GM06990 (cell line): ENCODE measurements at regions not wholly inside any gene's neighbourhood (a gene's known extent, or its start where the extent isn't known, plus 50 kb on each side); places are given as distances from the start of the nearest gene placed in this dataset.

ENCODE experiments used
- DNase-seq: peaks from one replicate; pipeline ENCODE4 v3.0.0-alpha.2; 2011; ENCODE audit not compliant: insufficient read length; ENCODE audit errors: extremely low read depth
- H3K27me3 ChIP-seq: replicated peaks from 2 replicates; pipeline ENCODE4 v1.6.0; 2011; ENCODE audit warnings: low read length; ENCODE audit not compliant: control insufficient read depth, insufficient read depth
- H3K36me3 ChIP-seq: 2 replicates; pipeline ENCODE4 v1.5.1; 2011; ENCODE audit warnings: low read length; ENCODE audit not compliant: control insufficient read depth, insufficient read depth
- H3K4me3 ChIP-seq: replicated peaks from 2 replicates; pipeline ENCODE4 v1.5.1; 2011; ENCODE audit warnings: low read depth, mild to moderate bottlenecking, control low read depth, low read length
- TF ChIP-seq, protein P1 (sequence below): IDR thresholded peaks from 2 replicates; pipeline ENCODE4 v1.5.1; 2011; ENCODE audit warnings: low read length, control low read depth, mild to moderate bottlenecking, inconsistent platforms; ENCODE audit not compliant: insufficient read depth, poor library complexity, severe bottlenecking

DNA sequence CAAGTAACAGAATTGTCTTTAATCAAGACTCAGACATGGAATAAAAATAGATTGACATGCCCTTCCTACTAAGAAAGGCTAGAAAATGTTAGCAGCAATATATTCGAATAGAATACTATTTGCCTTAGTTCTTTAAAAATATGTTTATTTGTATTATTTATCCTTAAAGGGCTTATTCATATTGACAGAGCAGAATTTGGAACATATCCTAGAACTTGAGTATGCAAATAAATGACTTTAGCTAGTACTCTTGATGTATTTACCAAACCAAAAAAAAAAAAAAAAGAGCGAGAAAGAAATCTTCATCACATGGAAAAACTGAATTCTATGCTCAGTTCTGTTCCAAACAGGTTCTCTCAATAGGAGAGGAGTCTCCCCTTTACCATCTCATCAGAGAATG, 68.9 kb upstream of the PPARGC1A start:
- Histone ChIP-seq H3K4me3 (no peak overlapping the region), H3K36me3 (no peaks in the 10 kb centered on the region), H3K27me3 (no peaks in the 10 kb centered on the region)
- no peak for DNase-seq
- TF ChIP-seq, protein P1, sequence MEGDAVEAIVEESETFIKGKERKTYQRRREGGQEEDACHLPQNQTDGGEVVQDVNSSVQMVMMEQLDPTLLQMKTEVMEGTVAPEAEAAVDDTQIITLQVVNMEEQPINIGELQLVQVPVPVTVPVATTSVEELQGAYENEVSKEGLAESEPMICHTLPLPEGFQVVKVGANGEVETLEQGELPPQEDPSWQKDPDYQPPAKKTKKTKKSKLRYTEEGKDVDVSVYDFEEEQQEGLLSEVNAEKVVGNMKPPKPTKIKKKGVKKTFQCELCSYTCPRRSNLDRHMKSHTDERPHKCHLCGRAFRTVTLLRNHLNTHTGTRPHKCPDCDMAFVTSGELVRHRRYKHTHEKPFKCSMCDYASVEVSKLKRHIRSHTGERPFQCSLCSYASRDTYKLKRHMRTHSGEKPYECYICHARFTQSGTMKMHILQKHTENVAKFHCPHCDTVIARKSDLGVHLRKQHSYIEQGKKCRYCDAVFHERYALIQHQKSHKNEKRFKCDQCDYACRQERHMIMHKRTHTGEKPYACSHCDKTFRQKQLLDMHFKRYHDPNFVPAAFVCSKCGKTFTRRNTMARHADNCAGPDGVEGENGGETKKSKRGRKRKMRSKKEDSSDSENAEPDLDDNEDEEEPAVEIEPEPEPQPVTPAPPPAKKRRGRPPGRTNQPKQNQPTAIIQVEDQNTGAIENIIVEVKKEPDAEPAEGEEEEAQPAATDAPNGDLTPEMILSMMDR: no peak

DNA sequence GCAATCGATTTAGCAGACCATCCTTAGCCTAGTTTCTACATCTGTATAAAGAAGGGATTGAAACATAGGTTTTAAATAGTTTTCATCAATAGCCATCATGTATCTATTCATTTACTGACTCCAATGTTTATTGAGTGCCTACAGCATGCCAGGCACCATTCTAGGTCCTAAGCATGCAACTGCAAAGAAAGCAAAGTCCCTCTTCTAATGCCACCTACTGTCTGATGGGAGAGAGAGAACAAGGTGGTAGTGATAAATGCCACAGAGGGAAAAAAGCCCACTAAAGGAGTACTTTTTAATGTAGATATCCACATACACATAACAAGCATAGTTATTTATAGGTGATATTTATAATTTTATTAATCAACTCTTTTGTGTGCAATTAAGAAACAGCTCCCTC, 67.6 kb upstream of the PPARGC1A start:
- H3K27me3 ChIP-seq: no peaks in the 10 kb centered on the region
- DNase-seq: no peak
- no peak overlapping the region for H3K4me3 ChIP-seq
- H3K36me3 ChIP-seq: no peaks in the 10 kb centered on the region
- TF ChIP-seq, protein P1: no peak

DNA sequence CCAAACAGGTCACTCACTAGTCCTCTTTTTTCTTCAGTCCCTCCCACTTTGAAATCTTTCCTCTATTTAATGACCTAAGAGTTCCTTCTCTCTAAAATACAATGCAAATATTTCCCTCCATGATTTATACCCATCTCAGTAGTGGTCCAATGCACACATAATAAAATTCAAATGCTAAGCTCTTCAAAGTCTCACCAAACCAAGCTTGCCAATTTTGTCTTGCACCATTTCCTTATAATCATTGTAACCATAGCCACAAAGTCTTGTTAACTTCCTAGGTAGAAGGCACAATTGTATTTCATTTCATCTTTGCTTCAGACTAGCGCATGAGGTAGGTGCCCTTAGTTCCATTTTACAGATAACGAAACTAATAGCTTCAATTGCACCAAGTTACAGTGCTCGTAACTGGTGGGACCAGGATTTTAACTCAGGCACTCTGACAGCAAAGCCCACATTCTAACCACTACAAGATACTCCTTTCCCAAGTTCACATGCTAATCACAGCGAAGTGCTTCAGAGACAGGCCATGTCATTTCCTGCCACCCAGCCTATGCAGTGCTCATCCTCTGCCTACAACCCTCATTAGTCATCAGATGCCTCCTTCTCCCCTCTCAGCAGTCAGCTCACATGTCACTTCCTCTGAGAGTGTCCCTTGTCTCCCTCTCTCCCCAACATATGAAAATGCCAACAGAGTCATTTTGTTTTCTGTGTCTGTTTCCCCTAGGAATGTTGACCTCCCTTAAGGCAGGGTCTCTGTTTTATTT, 66.9 kb upstream of the PPARGC1A start:
- H3K36me3 ChIP-seq: no peaks in the 10 kb centered on the region
- no peak overlapping the region for H3K4me3 ChIP-seq
- H3K27me3 ChIP-seq: no peaks in the 10 kb centered on the region
- no peak for DNase-seq
- TF ChIP-seq, protein P1: no peak

DNA sequence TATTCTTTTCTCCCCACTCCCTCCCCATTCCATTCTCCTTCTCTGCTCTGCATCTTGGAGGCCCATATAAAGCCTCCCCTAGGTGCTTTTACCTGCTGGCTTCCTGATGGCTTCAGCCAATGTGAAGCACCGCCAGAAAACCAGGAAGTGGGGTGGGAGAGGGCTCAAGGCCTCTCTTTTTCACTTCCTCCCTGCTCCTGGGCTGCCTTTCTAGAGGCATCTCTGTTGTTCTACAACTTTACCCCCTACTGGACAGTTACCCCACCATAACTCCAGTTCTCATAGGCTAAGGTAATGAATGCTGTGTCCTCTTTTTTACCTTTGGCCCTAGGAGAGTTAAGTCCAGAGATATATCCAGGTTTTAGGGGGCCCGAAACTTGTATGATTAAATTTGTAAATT, 62.4 kb upstream of the PPARGC1A start:
- DNase-seq: no peak

DNA sequence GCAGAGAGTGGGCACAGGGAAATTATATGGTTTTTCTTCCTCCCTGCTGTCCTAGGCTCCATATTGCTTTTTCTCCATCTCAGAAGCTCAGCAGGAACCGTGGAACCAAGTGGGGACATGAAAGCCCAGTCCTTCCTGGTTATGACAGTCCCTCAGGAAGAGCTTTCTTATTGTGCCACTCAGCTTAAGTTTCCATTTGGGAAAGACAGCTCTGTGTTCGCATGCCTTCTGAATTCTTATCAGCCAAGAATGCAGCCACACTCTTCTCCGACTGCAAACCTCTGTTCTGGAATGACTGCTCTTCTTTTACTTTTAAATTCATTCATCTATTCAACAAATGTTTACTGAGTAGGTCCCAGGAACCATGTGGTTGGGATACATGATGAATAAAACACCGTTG, 58.0 kb upstream of the PPARGC1A start:
- TF ChIP-seq, protein P1: no peak
- no peak for DNase-seq
- H3K36me3 ChIP-seq: no peaks in the 10 kb centered on the region

More for the DNA sequence above, 62.4 kb upstream of the PPARGC1A start:
- TF ChIP-seq, protein P1: no peak
- H3K4me3 ChIP-seq: no peak overlapping the region
- no peaks in the 10 kb centered on the region for H3K27me3 ChIP-seq
- no peaks in the 10 kb centered on the region for H3K36me3 ChIP-seq

More for the DNA sequence above, 58.0 kb upstream of the PPARGC1A start:
- no peaks in the 10 kb centered on the region for H3K27me3 ChIP-seq
- no peak overlapping the region for H3K4me3 ChIP-seq
